Endothelial cell of umbilical vein (primary cell): ENCODE measurements at regions not wholly inside any gene's neighbourhood (a gene's known extent, or its start where the extent isn't known, plus 50 kb on each side); places are given as distances from the start of the nearest gene placed in this dataset.

Experiments used
- BruUV-seq: library from RNA; stranded (reverse); fragments of 400-500 nt; replicated peaks from 2 replicates; lab custom pipeline; 2021; lab: Mats Ljungman, UMichigan
- CTCF ChIA-PET: fragments of 300-600, 350-600 bp; sonication (Branson Sonifier 250); formaldehyde crosslinking; loops from one replicate; lab custom pipeline; 2021; ENCODE audit warnings: antibody characterized with exemption, inconsistent platforms; lab: Charles Lee
- POLR2A ChIA-PET: fragments of 300-600, 350-600 bp; sonication (Branson Sonifier 250); formaldehyde crosslinking; loops from one replicate; lab custom pipeline; 2021; ENCODE audit warnings: antibody characterized with exemption, inconsistent platforms; lab: Charles Lee
- DNase-seq: peaks from one replicate; pipeline ENCODE4 v3.0.0-alpha.2; 2011; ENCODE audit warnings: low read depth, low spot score
- FAIRE-seq: peaks from 2 replicates; lab custom pipeline; 2011; peaks lifted over from hg19 to GRCh38; lab: Jason Lieb, UNC
- H2AFZ ChIP-seq: 2 replicates; pipeline ENCODE4 v1.6.0; 2012; ENCODE audit warnings: low read depth, low read length, control low read depth, inconsistent platforms
- H3K27ac ChIP-seq: 2 replicates; pipeline ENCODE4 v1.5.1; 2011; ENCODE audit warnings: low read depth, mild to moderate bottlenecking, control low read depth, low read length, moderate library complexity; ENCODE audit not compliant: insufficient read depth
- H3K27me3 ChIP-seq, 2 experiments: 2 replicates each; pipeline versions ENCODE4 v1.6.0 to v1.6.1; 2011; ENCODE audit warnings: low read length in 2 of 2, mixed read lengths in 1 of 2; ENCODE audit not compliant: control insufficient read depth in 2 of 2, insufficient read depth in 2 of 2
- H3K36me3 ChIP-seq, 2 experiments: 2 replicates in 1 of 2; 3 replicates in 1 of 2; pipeline ENCODE4 v1.5.1; 2011; ENCODE audit warnings: low read length in 2 of 2, mild to moderate bottlenecking in 1 of 2, moderate library complexity in 1 of 2; ENCODE audit not compliant: control insufficient read depth in 2 of 2, insufficient read depth in 2 of 2; ENCODE audit errors: extremely low read depth in 1 of 2
- H3K4me1 ChIP-seq: 3 replicates; pipeline ENCODE4 v1.5.1; 2011; ENCODE audit warnings: mild to moderate bottlenecking, low read length; ENCODE audit not compliant: control insufficient read depth, insufficient read depth; ENCODE audit errors: extremely low read depth
- H3K4me2 ChIP-seq: 2 replicates; pipeline ENCODE4 v1.6.1; 2011; ENCODE audit warnings: low read length, control low read depth, mixed read lengths; ENCODE audit not compliant: insufficient read depth
- H3K4me3 ChIP-seq, 3 experiments: fragments of 200-600 bp in 1 of 3; sonication (generic), shearing (Covaris generic) in 1 of 3; replicated peaks in 1 of 3; 2 replicates each; pipeline ENCODE4 v1.5.1; 2011 to 2016; ENCODE audit warnings: control low read depth in 3 of 3, low read length in 3 of 3, mild to moderate bottlenecking in 2 of 3, inconsistent platforms in 1 of 3, low read depth in 1 of 3, moderate library complexity in 1 of 3; ENCODE audit not compliant: insufficient read depth in 1 of 3
- H3K79me2 ChIP-seq: 2 replicates; pipeline ENCODE4 v1.6.0; 2012; ENCODE audit warnings: low read length, inconsistent platforms; ENCODE audit not compliant: control insufficient read depth, insufficient read depth
- H3K9ac ChIP-seq: replicated peaks from 2 replicates; pipeline ENCODE3; 2011; ENCODE audit warnings: low read length, control low read depth; ENCODE audit not compliant: insufficient read depth; ENCODE audit errors: extremely low read depth
- H3K9me1 ChIP-seq: replicated peaks from 3 replicates; pipeline ENCODE4 v1.6.0; 2011; ENCODE audit warnings: mild to moderate bottlenecking, low read length; ENCODE audit not compliant: control insufficient read depth, insufficient read depth; ENCODE audit errors: extremely low read depth
- H3K9me3 ChIP-seq: replicated peaks from 2 replicates; pipeline ENCODE4 v1.5.1; 2012; ENCODE audit warnings: low read length, inconsistent platforms; ENCODE audit not compliant: control insufficient read depth, insufficient read depth
- H4K20me1 ChIP-seq: replicated peaks from 2 replicates; pipeline ENCODE3; 2011; ENCODE audit warnings: mild to moderate bottlenecking, low read length; ENCODE audit not compliant: control insufficient read depth, insufficient read depth; ENCODE audit errors: extremely low read depth
- EZH2 ChIP-seq: IDR thresholded peaks from 2 replicates; pipeline ENCODE4 v1.6.1; 2012; ENCODE audit warnings: borderline replicate concordance, low read depth, mild to moderate bottlenecking, moderate library complexity, low read length, inconsistent platforms; ENCODE audit not compliant: severe bottlenecking
- FOS ChIP-seq: IDR thresholded peaks from 2 replicates; pipeline ENCODE4 v1.6.1; 2011; ENCODE audit warnings: mild to moderate bottlenecking, low read length, moderate library complexity, borderline replicate concordance; ENCODE audit not compliant: insufficient read depth
- GATA2 ChIP-seq: IDR thresholded peaks from 2 replicates; pipeline ENCODE4 v1.7.0; 2011; ENCODE audit warnings: low read depth, mild to moderate bottlenecking, moderate library complexity, mixed read lengths, low read length; ENCODE audit not compliant: insufficient read length, insufficient read depth
- JUN ChIP-seq: IDR thresholded peaks from 2 replicates; pipeline ENCODE4 v1.6.1; 2011; ENCODE audit warnings: borderline replicate concordance, low read depth; ENCODE audit not compliant: insufficient read length, insufficient read depth
- MYC ChIP-seq: IDR thresholded peaks from one replicate; pipeline ENCODE4 v1.6.1; 2011; ENCODE audit warnings: mild to moderate bottlenecking, low read depth, low read length
- POLR2A ChIP-seq: IDR thresholded peaks from 2 replicates; pipeline ENCODE4 v1.6.1; 2012; ENCODE audit warnings: low read depth, mild to moderate bottlenecking, control low read depth, low read length
- POLR2AphosphoS5 ChIP-seq: IDR thresholded peaks from 2 replicates; pipeline ENCODE4 v1.6.1; 2012; ENCODE audit warnings: low read depth, mild to moderate bottlenecking, control low read depth, low read length, moderate library complexity; ENCODE audit not compliant: insufficient read depth
- dilution Hi-C: fragments of 300-500 bp; cut with MboI; formaldehyde crosslinking; loops from one replicate; pipeline ENCODE4 v1.15.0; 2019; ENCODE audit warnings: low sequenced_read_pairs; ENCODE audit not compliant: extremely low pct_ligation_motif_present
- intact Hi-C: fragments of 100-400 bp; cut with micrococcal nuclease; formaldehyde crosslinking; loops from one replicate; pipeline ENCODE4 v1.10.0; 2022
- TF ChIP-seq, protein P1 (sequence below), 2 donors: IDR thresholded peaks; 1 replicate in 1 of 2; 2 replicates in 1 of 2; pipeline ENCODE4 v1.5.1; 2011; ENCODE audit warnings: low read length in 2 of 2, mild to moderate bottlenecking in 2 of 2, moderate library complexity in 2 of 2, control low read depth in 1 of 2, inconsistent platforms in 1 of 2, low read depth in 1 of 2; ENCODE audit not compliant: insufficient read depth in 1 of 2; ENCODE audit errors: extremely low read depth in 1 of 2
- TF ChIP-seq, protein P2 (sequence below): IDR thresholded peaks from 2 replicates; pipeline ENCODE4 v1.6.1; 2011; ENCODE audit not compliant: insufficient read depth, insufficient read length

- no TSS peak for BruUV-seq
- intact Hi-C loops: no loop called here
- Histone ChIP-seq H3K9me1 (no peaks in the 10 kb centered on the region), H3K4me3 (no peak overlapping the region), H3K27ac (no peak overlapping the region), H2AFZ (no peak overlapping the region), H3K79me2 (no peaks in the 10 kb centered on the region), H4K20me1 (no peaks in the 10 kb centered on the region), H3K9me3 (no peaks in the 10 kb centered on the region), H3K36me3 (no peaks in the 10 kb centered on the region), H3K27me3 (no peaks in the 10 kb centered on the region), H3K4me1 (peaks cover 7% of the 10 kb centered on the region), H3K9ac (no peak overlapping the region), H3K4me2 (no peak overlapping the region)
- DNase-seq: no peak
- TF ChIP-seq EZH2 (no peak), GATA2 (no peak), MYC (no peak), POLR2AphosphoS5 (no peak), POLR2A (no peak), JUN (no peak), FOS (no peak)
- TF ChIP-seq, protein P1, sequence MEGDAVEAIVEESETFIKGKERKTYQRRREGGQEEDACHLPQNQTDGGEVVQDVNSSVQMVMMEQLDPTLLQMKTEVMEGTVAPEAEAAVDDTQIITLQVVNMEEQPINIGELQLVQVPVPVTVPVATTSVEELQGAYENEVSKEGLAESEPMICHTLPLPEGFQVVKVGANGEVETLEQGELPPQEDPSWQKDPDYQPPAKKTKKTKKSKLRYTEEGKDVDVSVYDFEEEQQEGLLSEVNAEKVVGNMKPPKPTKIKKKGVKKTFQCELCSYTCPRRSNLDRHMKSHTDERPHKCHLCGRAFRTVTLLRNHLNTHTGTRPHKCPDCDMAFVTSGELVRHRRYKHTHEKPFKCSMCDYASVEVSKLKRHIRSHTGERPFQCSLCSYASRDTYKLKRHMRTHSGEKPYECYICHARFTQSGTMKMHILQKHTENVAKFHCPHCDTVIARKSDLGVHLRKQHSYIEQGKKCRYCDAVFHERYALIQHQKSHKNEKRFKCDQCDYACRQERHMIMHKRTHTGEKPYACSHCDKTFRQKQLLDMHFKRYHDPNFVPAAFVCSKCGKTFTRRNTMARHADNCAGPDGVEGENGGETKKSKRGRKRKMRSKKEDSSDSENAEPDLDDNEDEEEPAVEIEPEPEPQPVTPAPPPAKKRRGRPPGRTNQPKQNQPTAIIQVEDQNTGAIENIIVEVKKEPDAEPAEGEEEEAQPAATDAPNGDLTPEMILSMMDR (IDR thresholded peaks at IDR 0.05; ENCODE audit: extremely low read depth in 1 of 2, insufficient read depth in 1 of 2, low read depth in 1 of 2, low read length in 2 of 2): no peak
- TF ChIP-seq, protein P2, sequence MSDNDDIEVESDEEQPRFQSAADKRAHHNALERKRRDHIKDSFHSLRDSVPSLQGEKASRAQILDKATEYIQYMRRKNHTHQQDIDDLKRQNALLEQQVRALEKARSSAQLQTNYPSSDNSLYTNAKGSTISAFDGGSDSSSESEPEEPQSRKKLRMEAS: no peak
- no peak for FAIRE-seq
- CTCF ChIA-PET: interaction anchor here (0.6 kb wide), 1 partner anchor 230 kb away, joined by 3 read pairs; no protein-coding TSS in a partner anchor
- POLR2A ChIA-PET: no interaction called here
- dilution Hi-C loops: no loop called here
Observed at GRCh38 chr9:89734600-89735041, 129.8 kb downstream of the GADD45G start.
